DMS79 treated with DMSO at 0.1 percent for 48 hours (cell line): ENCODE measurements at regions not wholly inside any gene's neighbourhood (a gene's known extent, or its start where the extent isn't known, plus 50 kb on each side); places are given as distances from the start of the nearest gene placed in this dataset.

Experiments
- DNase-seq: peaks from one replicate; lab custom pipeline; 2025; lab: John Stamatoyannopoulos, UW

GRCh38 chr16:52649870-52650269, 102.9 kb upstream of the TOX3 start:
- DNase-seq: no peak

DNA sequence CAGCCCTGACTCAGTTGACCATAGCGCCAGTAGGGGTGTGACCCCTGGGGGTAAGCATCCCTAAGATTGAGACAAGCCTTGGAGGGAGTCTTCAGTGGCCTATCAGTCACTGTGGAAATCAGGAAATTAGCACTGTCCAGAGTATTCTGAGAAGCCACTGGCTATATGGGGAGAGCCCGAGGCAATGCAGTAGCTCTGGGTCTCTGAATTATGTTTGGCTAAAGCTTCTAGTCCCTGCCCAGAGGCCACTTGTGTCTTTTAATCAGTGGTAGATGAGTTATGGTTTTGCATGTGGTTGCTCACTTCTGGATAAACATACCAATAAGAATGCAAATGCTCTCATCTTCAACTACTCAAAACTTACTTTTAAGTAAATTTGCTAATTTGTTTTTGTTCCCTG, 100.6 kb upstream of the TOX3 start:
- DNase-seq: no peak

GRCh38 chr16:52643006-52643405, 96.1 kb upstream of the TOX3 start:
- DNase-seq: no peak

DNA sequence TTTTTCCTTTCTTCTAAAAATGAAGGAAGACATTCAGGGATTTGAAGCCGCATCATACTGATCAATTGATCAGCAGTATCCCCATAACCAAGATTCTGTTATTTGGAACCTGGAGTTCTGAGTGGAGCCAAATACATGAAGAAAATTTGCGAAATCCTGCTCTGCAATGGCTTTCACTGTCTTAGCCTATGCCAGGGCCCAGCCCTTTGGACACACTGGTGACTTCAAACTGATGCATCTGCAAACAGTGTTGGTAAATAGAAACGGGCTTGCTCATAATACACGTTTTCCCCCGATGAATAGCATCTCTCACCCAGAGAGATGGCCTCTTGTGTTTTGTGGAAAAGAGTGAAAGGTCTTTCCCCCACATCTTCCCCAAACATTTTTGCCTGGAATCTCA, 87.6 kb upstream of the TOX3 start:
- no peak for DNase-seq

GRCh38 chr16:52634104-52634503, 87.2 kb upstream of the TOX3 start:
- no peak for DNase-seq

- no peak for DNase-seq
Observed at GRCh38 chr16:52633230-52633629, 86.3 kb upstream of the TOX3 start.

DNA sequence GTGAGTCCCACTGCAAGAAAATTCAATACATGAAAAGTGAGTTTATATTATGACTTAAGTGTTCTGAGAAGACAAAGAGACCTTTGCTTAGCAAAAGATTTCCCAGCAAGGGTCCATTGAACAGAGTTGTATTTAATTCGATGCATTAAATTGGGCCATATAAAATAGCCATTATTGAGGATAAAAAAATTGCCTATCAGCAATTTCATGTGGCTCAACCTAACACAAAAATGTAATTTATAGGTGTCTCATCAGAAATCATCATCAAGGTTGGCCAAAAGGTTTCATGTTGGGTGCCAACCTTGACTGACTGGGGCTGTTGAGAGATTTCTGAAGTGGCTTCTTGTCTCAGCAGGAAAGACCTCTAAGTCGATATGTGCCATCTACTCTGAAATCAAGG, 84.8 kb upstream of the TOX3 start:
- DNase-seq: no peak

GRCh38 chr16:52630711-52631110, 83.8 kb upstream of the TOX3 start:
- DNase-seq: no peak

DNA sequence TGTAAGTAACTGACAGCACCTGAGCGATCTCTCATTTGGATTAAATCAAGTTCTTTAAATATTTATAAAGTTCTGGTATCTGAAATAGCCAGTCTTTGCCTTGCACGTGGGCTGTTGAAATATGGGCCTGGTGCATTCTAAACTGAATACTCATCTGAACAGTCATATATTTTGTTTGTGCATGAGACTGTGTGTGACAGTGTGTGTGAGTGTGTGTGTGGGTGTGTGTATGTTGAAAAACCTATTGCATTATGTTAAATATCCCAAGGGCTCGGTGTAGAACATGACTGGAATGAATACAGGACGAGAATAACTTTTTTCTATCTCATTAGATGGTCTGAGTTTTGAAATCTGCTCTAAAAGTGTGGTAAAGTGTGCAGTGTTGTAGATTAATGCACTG, 82.4 kb upstream of the TOX3 start:
- no peak for DNase-seq

DNA sequence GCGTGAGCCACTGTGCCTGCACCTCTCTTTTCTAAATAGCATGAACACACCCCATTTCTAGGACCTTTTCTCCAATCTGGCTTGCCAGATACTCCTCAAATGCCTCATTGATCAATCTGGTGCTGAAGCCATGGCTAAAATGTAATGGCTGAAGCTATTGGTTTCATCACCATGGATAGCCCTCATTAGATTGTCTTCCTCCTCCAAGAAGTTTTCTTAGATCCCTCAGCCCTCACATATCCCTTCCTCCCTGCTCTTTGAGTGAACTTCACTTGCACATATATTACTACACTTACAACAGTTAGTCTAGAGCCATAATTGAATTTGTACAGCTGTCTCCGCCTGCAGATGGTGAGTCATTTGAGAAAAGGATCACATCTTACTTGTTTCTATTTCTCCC, 77.9 kb upstream of the TOX3 start:
- no peak for DNase-seq

DNA sequence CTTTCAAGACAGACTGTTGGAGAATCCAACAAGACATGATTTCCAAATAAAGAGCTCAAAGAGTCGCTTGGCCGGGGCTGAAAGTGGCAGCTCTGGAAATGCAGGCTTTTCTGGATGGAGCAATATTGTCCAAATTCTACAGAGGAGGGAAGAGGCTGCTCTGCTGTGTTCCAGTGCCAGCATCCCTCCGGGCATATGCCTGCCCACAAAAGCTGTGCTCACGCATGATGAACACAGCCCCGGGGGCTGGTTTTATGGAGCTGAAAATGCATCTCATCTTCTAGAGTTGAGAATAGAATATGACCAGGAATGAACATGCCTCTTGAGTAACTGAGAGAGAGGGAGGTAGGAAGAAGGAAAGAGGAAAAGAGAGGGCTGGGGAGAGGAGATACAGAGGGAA, 74.7 kb upstream of the TOX3 start:
- peak; percentile 9 for DNase-seq

GRCh38 chr16:52618753-52619497, 72.0 kb upstream of the TOX3 start:
- no peak for DNase-seq

GRCh38 chr16:52617591-52617990, 70.6 kb upstream of the TOX3 start:
- DNase-seq: no peak

DNA sequence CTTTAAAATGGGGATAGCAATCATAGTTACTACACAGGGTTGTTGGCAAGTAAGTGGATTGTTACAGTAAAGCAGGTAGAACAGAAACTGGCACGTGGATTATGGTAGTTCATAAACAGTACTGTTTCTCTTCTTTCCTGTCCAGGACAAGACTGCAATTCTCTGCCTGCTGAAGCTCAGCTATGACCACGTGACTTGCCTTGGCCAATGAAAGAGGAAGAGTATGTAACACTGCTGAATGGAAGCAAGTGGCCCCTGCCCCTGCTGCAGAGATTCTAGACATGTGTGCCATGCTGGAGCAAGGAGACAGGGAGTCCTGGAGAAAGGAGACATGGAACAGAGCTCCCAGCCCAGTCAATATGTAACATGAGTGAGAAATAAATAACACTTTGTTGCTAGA, 66.6 kb upstream of the TOX3 start:
- DNase-seq: no peak

DNA sequence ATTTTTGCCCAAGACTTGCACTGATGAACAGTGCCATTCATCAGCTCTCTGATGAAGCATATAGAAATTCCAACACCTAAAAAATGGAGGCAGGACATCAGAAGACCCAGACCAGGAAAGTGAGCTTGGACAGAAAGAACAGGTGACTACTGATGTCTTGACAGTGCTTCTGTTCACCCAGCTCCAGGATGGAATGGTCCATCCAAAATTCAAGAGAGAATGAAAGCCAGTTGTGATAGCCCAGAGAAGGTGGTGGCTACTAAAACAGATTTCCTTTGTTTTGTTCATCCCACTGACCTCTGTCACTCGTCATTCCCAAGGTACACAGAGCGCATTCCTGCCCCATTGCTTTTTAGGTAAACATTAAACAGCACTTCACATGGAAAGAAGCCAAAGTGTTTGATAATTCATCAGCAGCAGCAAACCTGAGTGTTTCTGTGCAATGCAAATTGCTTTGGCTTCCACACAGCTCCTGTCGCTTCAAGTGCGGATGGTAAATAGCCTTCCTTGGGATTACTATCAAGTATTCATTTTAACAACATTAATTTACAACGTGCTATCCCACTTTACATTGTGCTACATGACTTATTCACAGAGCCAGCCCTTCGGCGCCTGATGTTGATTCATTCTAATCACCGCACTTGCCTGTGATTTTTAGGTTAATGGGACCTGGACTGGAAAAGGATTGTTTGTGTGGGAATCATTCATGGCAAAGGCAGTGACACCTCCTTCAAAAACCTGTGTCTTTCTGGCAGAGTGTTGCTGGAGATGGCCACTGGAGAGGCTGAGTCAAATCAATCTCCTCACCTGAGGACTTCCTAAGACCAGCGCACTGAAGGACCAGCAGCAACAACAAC, 65.1 kb upstream of the TOX3 start:
- no peak for DNase-seq

DNA sequence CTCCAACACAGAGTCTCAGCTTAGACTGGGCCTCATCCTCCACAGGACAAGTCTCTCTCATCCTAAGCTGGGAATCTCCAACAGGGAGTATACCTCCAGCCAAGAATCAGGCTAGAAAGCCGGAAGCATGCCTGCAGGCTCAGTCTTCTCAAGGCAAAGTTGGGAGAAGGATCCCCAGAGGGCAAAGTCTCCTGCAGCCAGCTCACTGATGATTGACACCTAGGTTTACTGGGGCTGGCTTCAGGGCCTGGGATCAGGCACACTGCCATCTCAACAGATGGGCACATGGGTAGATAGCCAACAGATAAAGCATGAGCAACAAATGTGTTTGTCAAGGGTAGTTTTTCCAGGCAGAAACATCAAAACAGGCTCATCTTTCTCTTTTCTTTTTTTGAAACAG, 56.1 kb upstream of the TOX3 start:
- DNase-seq: no peak

DNA sequence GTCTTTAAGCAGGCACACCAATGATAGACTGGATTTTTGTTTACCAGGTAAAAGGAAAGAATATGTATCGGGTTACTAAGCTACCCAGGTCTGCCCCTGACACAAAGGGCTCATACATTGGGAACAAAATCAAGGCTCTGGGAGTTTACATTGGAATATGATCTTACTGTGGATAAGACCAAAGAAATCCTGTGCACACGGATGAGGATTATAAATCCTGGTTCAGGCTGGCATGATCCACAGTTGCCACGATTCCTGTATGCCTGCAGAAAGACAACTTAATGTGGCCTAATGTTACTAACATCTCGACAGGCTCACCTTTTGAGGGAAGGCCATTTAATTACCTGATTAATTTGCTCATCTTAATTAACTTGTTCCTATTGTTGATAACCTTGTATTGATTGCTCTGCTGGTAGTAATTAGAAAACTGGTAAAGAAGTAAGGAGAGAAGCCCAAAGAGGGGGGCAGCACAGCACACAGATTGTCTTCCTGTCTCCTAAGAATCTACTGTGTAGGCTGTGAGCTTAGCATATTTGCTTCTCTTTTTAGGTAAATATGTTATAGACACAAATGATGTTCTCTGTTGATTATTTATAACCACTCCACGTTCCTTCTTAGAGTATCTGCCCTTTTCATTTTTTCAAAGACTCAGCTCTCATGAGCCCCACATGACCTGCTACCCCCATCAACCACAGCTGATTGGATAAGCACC, 51.0 kb upstream of the TOX3 start:
- DNase-seq: peak; percentile 16

GRCh38 chr16:52597073-52597771, 50.3 kb upstream of the TOX3 start:
- no peak for DNase-seq
